ENCODE measurements at regions not wholly inside any gene's neighbourhood (a gene's known extent, or its start where the extent isn't known, plus 50 kb on each side); places are given as distances from the start of the nearest gene placed in this dataset.

- TF ChIP-seq CTCF (IDR thresholded peaks at IDR 0.05) (no peak), EZH2 (IDR thresholded peaks at IDR 0.05) (no peak), EZH2phosphoT487 (IDR thresholded peaks at IDR 0.05) (no peak)
Observed at GRCh38 chr4:24330172-24330571, 254.2 kb downstream of the DHX15 start.

All from neural progenitor cell (in vitro differentiated cells).